Keratinocyte (primary cell): ENCODE measurements at regions not wholly inside any gene's neighbourhood (a gene's known extent, or its start where the extent isn't known, plus 50 kb on each side); places are given as distances from the start of the nearest gene placed in this dataset.
A peak's percentile ranks its signal among the peaks of the same experiment; 100 is the strongest.

Experiments
- DNase-seq: peaks from one replicate; pipeline ENCODE4 v3.0.0-alpha.2; 2011; ENCODE audit warnings: low read depth, missing footprints, low spot score
- FAIRE-seq: peaks from 2 replicates; lab custom pipeline; 2011; peaks lifted over from hg19 to GRCh38; lab: Jason Lieb, UNC
- H2AFZ ChIP-seq: 2 replicates; pipeline ENCODE4 v1.6.0; 2012; ENCODE audit warnings: low read length, control low read depth, inconsistent platforms; ENCODE audit not compliant: control insufficient read depth
- H3K27ac ChIP-seq: 2 replicates; pipeline ENCODE4 v1.5.1; 2011; ENCODE audit warnings: low read length; ENCODE audit not compliant: control insufficient read depth, insufficient read depth
- H3K27me3 ChIP-seq: 3 replicates; pipeline ENCODE4 v1.6.0; 2011; ENCODE audit warnings: low read length; ENCODE audit not compliant: control insufficient read depth, insufficient read depth; ENCODE audit errors: extremely low read depth
- H3K36me3 ChIP-seq, 2 experiments: 2 replicates in 1 of 2; 3 replicates in 1 of 2; pipeline ENCODE4 v1.5.1; 2011; ENCODE audit warnings: low read length in 2 of 2, mild to moderate bottlenecking in 1 of 2; ENCODE audit not compliant: control insufficient read depth in 2 of 2, insufficient read depth in 2 of 2; ENCODE audit errors: extremely low read depth in 1 of 2
- H3K4me1 ChIP-seq: 3 replicates; pipeline ENCODE4 v1.5.1; 2011; ENCODE audit warnings: low read length; ENCODE audit not compliant: control insufficient read depth, insufficient read depth; ENCODE audit errors: extremely low read depth
- H3K4me2 ChIP-seq: 3 replicates; pipeline ENCODE4 v1.6.0; 2011; ENCODE audit warnings: low read depth, low read length; ENCODE audit not compliant: control insufficient read depth, insufficient read depth; ENCODE audit errors: extremely low read depth
- H3K4me3 ChIP-seq, 3 experiments: fragments of 200-600 bp in 1 of 3; sonication (generic) in 1 of 3; 2 replicates in 2 of 3; 3 replicates in 1 of 3; pipeline ENCODE4 v1.5.1; 2011 to 2016; ENCODE audit warnings: low read length in 3 of 3, mild to moderate bottlenecking in 3 of 3, control low read depth in 2 of 3, inconsistent platforms in 1 of 3, low read depth in 1 of 3, mixed read lengths in 1 of 3, mixed run types in 1 of 3, moderate library complexity in 1 of 3; ENCODE audit not compliant: control insufficient read depth in 2 of 3, insufficient read depth in 2 of 3; ENCODE audit errors: extremely low read depth in 1 of 3
- H3K79me2 ChIP-seq: 2 replicates; pipeline ENCODE4 v1.6.0; 2012; ENCODE audit warnings: low read length; ENCODE audit not compliant: control insufficient read depth, insufficient read depth
- H3K9ac ChIP-seq: 3 replicates; pipeline ENCODE4 v1.6.0; 2011; ENCODE audit warnings: low read length; ENCODE audit not compliant: control insufficient read depth, insufficient read depth; ENCODE audit errors: extremely low read depth
- H3K9me1 ChIP-seq: 3 replicates; pipeline ENCODE4 v1.6.0; 2011; ENCODE audit warnings: low read length; ENCODE audit not compliant: control insufficient read depth, insufficient read depth; ENCODE audit errors: extremely low read depth
- H3K9me3 ChIP-seq: 2 replicates; pipeline ENCODE4 v1.5.1; 2012; ENCODE audit warnings: low read depth, low read length; ENCODE audit not compliant: control insufficient read depth
- H4K20me1 ChIP-seq: 3 replicates; pipeline ENCODE4 v1.6.0; 2011; ENCODE audit warnings: low read length; ENCODE audit not compliant: control insufficient read depth, insufficient read depth; ENCODE audit errors: extremely low read depth
- CTCF ChIP-seq, 3 experiments: IDR thresholded peaks in 1 of 3; conservative IDR thresholded peaks in 1 of 3; optimal IDR thresholded peaks in 1 of 3; 2 replicates in 2 of 3; 3 replicates in 1 of 3; pipeline versions ENCODE3 to v1.5.1; 2011; ENCODE audit warnings: low read length in 3 of 3, mild to moderate bottlenecking in 3 of 3, moderate library complexity in 2 of 3, control low read depth in 1 of 3, inconsistent platforms in 1 of 3; ENCODE audit not compliant: insufficient read depth in 2 of 3; ENCODE audit errors: extremely low read depth in 1 of 3
- EZH2 ChIP-seq: IDR thresholded peaks from one replicate; pipeline ENCODE4 v1.6.1; 2012; ENCODE audit warnings: inconsistent platforms, mild to moderate bottlenecking, low read length, moderate library complexity
- dilution Hi-C: fragments of 300-500 bp; cut with MboI; formaldehyde crosslinking; loops from one replicate; pipeline ENCODE4 v1.7.0; 2020; ENCODE audit warnings: low sequenced_read_pairs; ENCODE audit not compliant: extremely low pct_ligation_motif_present

- H3K27ac ChIP-seq, result no peak overlapping the region
- no peak overlapping the region for H3K9ac ChIP-seq
- peak overlapping the region; percentile 41 for H3K4me2 ChIP-seq
- dilution Hi-C loops, result no loop called here
- H3K79me2 ChIP-seq, result no peaks in the 10 kb centered on the region
- H4K20me1 ChIP-seq, result no peaks in the 10 kb centered on the region
- TF ChIP-seq CTCF (optimal IDR thresholded peaks at IDR 0.05 in 1 of 3, IDR thresholded peaks at IDR 0.05 in 1 of 3, conservative IDR thresholded peaks at IDR 0.05 in 1 of 3; ENCODE audit: extremely low read depth in 1 of 3, insufficient read depth in 2 of 3, low read length in 3 of 3) (no peak), EZH2 (no peak)
- H2AFZ ChIP-seq, result no peak overlapping the region
- FAIRE-seq, result no peak
- peak overlapping the region in 2 of 3 experiments; percentile 20 to 25 for H3K4me3 ChIP-seq
- H3K9me1 ChIP-seq, result no peaks in the 10 kb centered on the region
- H3K27me3 ChIP-seq, result peaks cover 62% of the 10 kb centered on the region
- no peaks in the 10 kb centered on the region for H3K4me1 ChIP-seq
- no peak for DNase-seq
- H3K9me3 ChIP-seq, result no peaks in the 10 kb centered on the region
- no peaks in the 10 kb centered on the region for H3K36me3 ChIP-seq
These were observed 159.6 kb downstream of the TRIM27 start for GRCh38 chr6:28764014-28764723.

GRCh38 chr6:28764761-28765282, 159.0 kb downstream of the TRIM27 start:
- no peak for FAIRE-seq

More at GRCh38 chr6:28764761-28765282, 159.0 kb downstream of the TRIM27 start:
- no peak overlapping the region for H3K4me2 ChIP-seq
- no peak overlapping the region for H3K4me3 ChIP-seq
- peaks cover 69% of the 10 kb centered on the region for H3K27me3 ChIP-seq
- no peaks in the 10 kb centered on the region for H3K9me3 ChIP-seq
- no peaks in the 10 kb centered on the region for H3K9me1 ChIP-seq
- no peak overlapping the region for H3K9ac ChIP-seq
- no peaks in the 10 kb centered on the region for H3K36me3 ChIP-seq
- H3K27ac ChIP-seq, result no peak overlapping the region
- dilution Hi-C loops, result no loop called here
- H4K20me1 ChIP-seq, result no peaks in the 10 kb centered on the region
- DNase-seq, result no peak
- no peak overlapping the region for H2AFZ ChIP-seq
- no peaks in the 10 kb centered on the region for H3K79me2 ChIP-seq
- H3K4me1 ChIP-seq, result peaks cover 4% of the 10 kb centered on the region
- no peak for TF ChIP-seq CTCF (optimal IDR thresholded peaks at IDR 0.05 in 1 of 3, IDR thresholded peaks at IDR 0.05 in 1 of 3, conservative IDR thresholded peaks at IDR 0.05 in 1 of 3; ENCODE audit: extremely low read depth in 1 of 3, insufficient read depth in 2 of 3, low read length in 3 of 3)
- TF ChIP-seq EZH2, result no peak
